BLaER1 treated with 17β-estradiol and CSF1 and Interleukin-3, amounts not matched to agents 10 nM and 100 nM (cell line): ENCODE measurements at regions not wholly inside any gene's neighbourhood (a gene's known extent, or its start where the extent isn't known, plus 50 kb on each side); places are given as distances from the start of the nearest gene placed in this dataset.
A peak's percentile ranks its signal among the peaks of the same experiment; 100 is the strongest.

Experiments
- H3K27ac ChIP-seq, 11 experiments: shearing (Covaris generic); formaldehyde crosslinking; 2 replicates each; pipeline ENCODE4 v1.8.1; 2022
- H3K27me3 ChIP-seq, 11 experiments: shearing (Covaris generic); formaldehyde crosslinking; 2 replicates each; pipeline ENCODE4 v1.8.1; 2022
- H3K36me3 ChIP-seq, 11 experiments: shearing (Covaris generic); formaldehyde crosslinking; 2 replicates each; pipeline ENCODE4 v1.8.1; 2022
- H3K4me1 ChIP-seq, 10 experiments: shearing (Covaris generic); formaldehyde crosslinking; 2 replicates each; pipeline ENCODE4 v1.8.1; 2022
- H3K4me2 ChIP-seq, 11 experiments: shearing (Covaris generic); formaldehyde crosslinking; 2 replicates each; pipeline ENCODE4 v1.8.1; 2022
- H3K4me3 ChIP-seq, 10 experiments: shearing (Covaris generic); formaldehyde crosslinking; 2 replicates each; pipeline ENCODE4 v1.8.1; 2022
- H3K9ac ChIP-seq, 11 experiments: shearing (Covaris generic); formaldehyde crosslinking; 2 replicates each; pipeline ENCODE4 v1.8.1; 2022
- H3K9me3 ChIP-seq, 11 experiments: shearing (Covaris generic); formaldehyde crosslinking; replicated peaks in 1 of 11; 2 replicates each; pipeline ENCODE4 v1.8.1; 2022
- H4K20me1 ChIP-seq, 11 experiments: shearing (Covaris generic); formaldehyde crosslinking; 2 replicates each; pipeline ENCODE4 v1.8.1; 2022
- Cebpa-rat ChIP-seq, 11 experiments: shearing (Covaris generic); IDR thresholded peaks; 2 replicates each; pipeline ENCODE4 v1.8.1; 2022

DNA sequence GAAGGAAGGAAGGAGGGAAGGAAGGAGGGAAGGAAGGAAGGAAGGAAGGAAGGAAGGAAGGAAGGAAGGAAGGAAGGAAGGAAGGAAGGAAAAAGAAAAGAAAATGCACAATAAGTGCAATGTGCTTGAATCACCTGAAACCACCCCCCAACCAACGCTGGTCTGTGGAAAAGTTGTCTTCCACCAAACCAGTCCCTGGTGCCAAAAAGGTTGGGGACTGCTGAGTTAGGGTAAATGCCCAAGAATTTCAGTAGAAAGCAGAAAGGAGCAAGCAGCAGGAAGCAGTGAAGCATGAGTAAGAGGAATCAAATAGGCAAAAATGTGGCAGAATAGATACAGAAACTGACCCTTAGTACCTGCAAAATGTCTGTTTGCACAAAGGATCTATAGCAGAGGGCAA is 137.2 kb downstream of the JCAD start:
- Histone ChIP-seq H3K4me2 (peak overlapping the region in 10 of 11 experiments; percentile 56 to 74 (median 66); a peak in 17 of 22 replicates), H3K9ac (no peak overlapping the region), H3K27me3 (no peaks in the 10 kb centered on the region; a peak in 1 of 22 replicates), H3K9me3 (peaks cover 24 to 36% (median 33%) of the 10 kb centered on the region in 11 experiments), H4K20me1 (no peaks in the 10 kb centered on the region), H3K4me1 (peaks cover 22 to 38% (median 29%) of the 10 kb centered on the region in 10 experiments), H3K27ac (no peak overlapping the region), H3K4me3 (no peak overlapping the region), H3K36me3 (peaks cover 0 to 17% (median 0%) of the 10 kb centered on the region in 11 experiments; a peak in 3 of 22 replicates)
- TF ChIP-seq Cebpa-rat (IDR thresholded peaks at IDR 0.05): no peak

DNA sequence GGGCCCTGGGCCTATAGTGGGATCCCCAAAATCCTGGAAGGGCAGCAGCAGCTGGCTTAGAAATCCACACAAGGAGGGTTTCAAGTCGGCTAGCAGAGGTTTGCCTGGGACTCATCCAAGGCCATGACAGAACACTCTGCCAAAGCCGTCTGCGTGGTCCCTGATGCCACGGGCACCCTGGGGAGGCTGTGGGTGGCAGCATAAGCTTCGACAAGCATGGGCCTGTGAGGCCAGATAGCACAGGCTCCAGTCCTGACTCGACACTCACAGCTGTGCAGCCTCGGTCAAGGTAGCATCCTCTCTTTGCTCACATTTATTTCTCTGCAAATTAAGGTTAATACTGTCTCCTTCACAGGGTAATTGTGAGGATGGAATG is 138.3 kb downstream of the JCAD start:
- peak overlapping the region in 5 of 11 experiments; percentile 4 to 35 (median 14); a peak in 7 of 22 replicates for H3K4me2 ChIP-seq
- H3K27ac ChIP-seq: no peak overlapping the region
- H3K9ac ChIP-seq: no peak overlapping the region
- peaks cover 22 to 38% (median 29%) of the 10 kb centered on the region in 10 experiments for H3K4me1 ChIP-seq
- TF ChIP-seq Cebpa-rat (IDR thresholded peaks at IDR 0.05): no peak
- H3K9me3 ChIP-seq: peaks cover 12 to 27% (median 21%) of the 10 kb centered on the region in 11 experiments
- H3K27me3 ChIP-seq: no peaks in the 10 kb centered on the region; a peak in 1 of 22 replicates
- peaks cover 0 to 7% (median 0%) of the 10 kb centered on the region in 11 experiments; a peak in 1 of 22 replicates for H3K36me3 ChIP-seq
- H3K4me3 ChIP-seq: no peak overlapping the region
- H4K20me1 ChIP-seq: no peaks in the 10 kb centered on the region

DNA sequence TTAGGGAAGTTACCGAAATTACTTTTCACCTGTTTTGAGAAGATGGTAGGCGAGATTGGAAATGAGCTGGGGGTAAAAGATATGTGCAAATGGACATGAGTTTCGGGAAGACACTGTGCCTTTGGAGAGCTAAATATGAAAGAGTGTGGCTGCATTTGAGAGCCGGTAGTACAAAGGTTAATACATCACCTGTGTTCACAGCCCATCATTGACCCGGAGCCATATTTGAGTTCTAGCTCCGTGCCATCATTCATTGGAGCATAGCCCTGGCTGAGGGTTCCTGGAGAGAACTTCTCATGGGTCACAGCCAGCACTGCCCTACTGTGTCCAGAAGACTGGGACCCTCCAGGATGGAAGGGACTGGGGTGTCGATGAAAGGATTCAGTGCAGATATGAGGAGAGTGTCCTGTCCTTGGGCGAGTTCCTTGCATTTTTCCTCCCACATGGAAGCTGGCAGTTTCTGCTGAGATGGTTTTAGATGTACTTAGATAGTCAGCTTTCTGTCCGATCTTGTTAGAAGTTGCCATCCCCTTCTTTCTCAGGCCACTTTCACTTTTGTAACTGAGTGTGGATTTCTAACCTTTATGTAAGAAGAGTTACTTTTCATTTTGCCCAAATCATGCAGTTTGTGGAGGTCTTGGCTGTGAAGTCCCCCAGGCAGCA is 138.8 kb downstream of the JCAD start:
- peak overlapping the region in 4 of 11 experiments; percentile 4 to 35 (median 23); a peak in 5 of 22 replicates for H3K4me2 ChIP-seq
- 0 out of 22 replicates have a peak, but pooled peaks cover 0 to 6% (median 0%) of the 10 kb centered on the region in 11 experiments for H3K36me3 ChIP-seq

DNA sequence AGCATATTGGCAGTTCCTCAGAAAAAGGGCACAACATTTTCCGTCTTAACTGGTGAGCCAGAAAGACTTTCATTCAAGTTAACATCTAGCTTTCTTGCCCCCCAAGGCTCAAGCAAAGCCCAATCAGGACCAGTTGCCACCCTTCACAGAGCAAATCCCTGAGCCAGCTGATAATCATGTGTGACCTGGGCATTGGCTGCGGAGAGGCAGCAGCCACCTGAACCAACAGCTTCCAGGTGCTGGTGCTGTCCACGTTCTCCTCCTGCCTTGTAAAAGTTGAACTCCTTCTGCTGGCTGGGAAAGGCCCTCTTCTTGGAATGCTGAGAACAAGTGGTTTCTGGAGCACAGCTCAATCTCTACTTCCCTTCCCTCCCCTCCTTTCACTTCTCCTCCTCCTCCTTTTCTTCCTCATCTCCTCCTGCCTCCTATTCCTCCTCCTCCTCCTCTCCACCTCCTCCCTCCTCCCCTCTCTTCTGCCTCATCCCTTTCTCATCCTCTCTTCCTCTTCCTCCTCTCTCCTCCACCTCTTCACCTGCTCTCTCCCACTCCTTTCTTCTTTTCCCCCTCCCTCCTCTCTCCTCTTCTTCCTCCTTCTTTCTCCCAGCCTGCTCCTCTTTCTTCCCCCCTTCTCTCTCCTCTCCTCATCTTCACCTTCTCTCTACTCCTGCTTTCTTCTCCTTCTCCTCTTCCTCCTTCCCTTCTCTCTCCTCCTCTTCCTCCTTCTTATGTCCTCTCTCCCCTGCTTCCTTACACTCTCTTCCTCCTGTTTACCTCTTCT is 140.6 kb downstream of the JCAD start:
- Histone ChIP-seq H3K27me3 (no peaks in the 10 kb centered on the region; a peak in 1 of 22 replicates), H3K9me3 (peaks cover 0 to 6% (median 0%) of the 10 kb centered on the region in 11 experiments; a peak in 4 of 22 replicates), H3K9ac (no peak overlapping the region), H3K36me3 (no peaks in the 10 kb centered on the region), H3K4me3 (no peak overlapping the region), H4K20me1 (no peaks in the 10 kb centered on the region), H3K27ac (no peak overlapping the region), H3K4me1 (peaks cover 17 to 31% (median 22%) of the 10 kb centered on the region in 10 experiments), H3K4me2 (no peak overlapping the region)
- no peak for TF ChIP-seq Cebpa-rat (IDR thresholded peaks at IDR 0.05)

More for the DNA sequence above, 138.8 kb downstream of the JCAD start:
- H4K20me1 ChIP-seq: no peaks in the 10 kb centered on the region
- TF ChIP-seq Cebpa-rat (IDR thresholded peaks at IDR 0.05): no peak
- peaks cover 7 to 22% (median 16%) of the 10 kb centered on the region in 11 experiments for H3K9me3 ChIP-seq
- no peak overlapping the region for H3K27ac ChIP-seq
- no peak overlapping the region for H3K9ac ChIP-seq
- peaks cover 22 to 38% (median 28%) of the 10 kb centered on the region in 10 experiments for H3K4me1 ChIP-seq
- no peaks in the 10 kb centered on the region; a peak in 1 of 22 replicates for H3K27me3 ChIP-seq
- no peak overlapping the region for H3K4me3 ChIP-seq

DNA sequence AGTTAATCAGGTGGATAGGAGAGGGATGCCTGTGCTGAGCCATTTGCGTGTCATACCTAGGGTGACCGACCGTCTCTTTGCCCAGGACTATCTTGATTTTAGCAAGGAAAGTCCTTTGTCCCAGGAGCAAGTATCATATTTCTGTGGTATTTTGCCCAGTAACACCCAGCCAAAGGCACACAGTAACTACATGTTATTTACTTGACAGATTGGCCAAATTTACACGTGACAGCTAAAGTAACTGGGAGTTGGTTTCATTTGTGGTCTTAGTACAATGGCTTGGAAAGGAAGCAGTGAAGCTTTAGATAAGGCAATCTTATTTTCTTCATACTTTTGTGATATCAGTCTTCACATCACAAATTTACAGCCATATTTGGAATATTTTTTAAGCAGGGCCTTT is 142.1 kb downstream of the JCAD start:
- Histone ChIP-seq H3K27ac (no peak overlapping the region), H4K20me1 (no peaks in the 10 kb centered on the region), H3K4me1 (peaks cover 2 to 16% (median 7%) of the 10 kb centered on the region in 10 experiments; a peak in 19 of 20 replicates), H3K9me3 (peaks cover 0 to 6% (median 0%) of the 10 kb centered on the region in 11 experiments; a peak in 1 of 22 replicates), H3K4me3 (no peak overlapping the region), H3K9ac (no peak overlapping the region), H3K36me3 (no peaks in the 10 kb centered on the region), H3K4me2 (no peak overlapping the region), H3K27me3 (no peaks in the 10 kb centered on the region; a peak in 1 of 22 replicates)
- no peak for TF ChIP-seq Cebpa-rat (IDR thresholded peaks at IDR 0.05)

DNA sequence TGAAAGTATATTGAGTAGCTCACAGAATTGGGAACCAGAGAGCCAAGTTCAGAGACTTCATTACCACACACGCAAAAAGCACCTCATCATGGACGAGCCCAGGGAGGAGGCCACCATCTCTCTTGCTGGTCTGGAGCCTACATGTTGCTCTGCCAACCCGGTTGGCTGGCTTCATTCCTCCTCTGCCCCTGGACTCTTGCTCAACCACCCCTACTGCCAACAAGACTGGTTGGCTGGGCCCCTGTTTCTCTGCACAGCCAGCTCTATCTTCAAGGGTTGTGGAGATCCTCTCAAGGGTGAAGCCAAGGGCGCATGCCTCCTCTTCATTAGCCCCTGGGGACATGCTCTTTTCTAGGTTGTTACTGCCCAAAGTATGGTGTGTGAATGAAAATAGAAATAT is 142.7 kb downstream of the JCAD start:
- no peaks in the 10 kb centered on the region for H4K20me1 ChIP-seq
- no peaks in the 10 kb centered on the region for H3K36me3 ChIP-seq
- no peak overlapping the region for H3K4me2 ChIP-seq
- H3K27ac ChIP-seq: no peak overlapping the region
- H3K9me3 ChIP-seq: peaks cover 0 to 6% (median 0%) of the 10 kb centered on the region in 11 experiments; a peak in 1 of 22 replicates
- peaks cover 0 to 11% (median 5%) of the 10 kb centered on the region in 10 experiments; a peak in 7 of 20 replicates for H3K4me1 ChIP-seq
- TF ChIP-seq Cebpa-rat (IDR thresholded peaks at IDR 0.05): no peak
- H3K4me3 ChIP-seq: no peak overlapping the region
- no peak overlapping the region for H3K9ac ChIP-seq
- no peaks in the 10 kb centered on the region; a peak in 1 of 22 replicates for H3K27me3 ChIP-seq

DNA sequence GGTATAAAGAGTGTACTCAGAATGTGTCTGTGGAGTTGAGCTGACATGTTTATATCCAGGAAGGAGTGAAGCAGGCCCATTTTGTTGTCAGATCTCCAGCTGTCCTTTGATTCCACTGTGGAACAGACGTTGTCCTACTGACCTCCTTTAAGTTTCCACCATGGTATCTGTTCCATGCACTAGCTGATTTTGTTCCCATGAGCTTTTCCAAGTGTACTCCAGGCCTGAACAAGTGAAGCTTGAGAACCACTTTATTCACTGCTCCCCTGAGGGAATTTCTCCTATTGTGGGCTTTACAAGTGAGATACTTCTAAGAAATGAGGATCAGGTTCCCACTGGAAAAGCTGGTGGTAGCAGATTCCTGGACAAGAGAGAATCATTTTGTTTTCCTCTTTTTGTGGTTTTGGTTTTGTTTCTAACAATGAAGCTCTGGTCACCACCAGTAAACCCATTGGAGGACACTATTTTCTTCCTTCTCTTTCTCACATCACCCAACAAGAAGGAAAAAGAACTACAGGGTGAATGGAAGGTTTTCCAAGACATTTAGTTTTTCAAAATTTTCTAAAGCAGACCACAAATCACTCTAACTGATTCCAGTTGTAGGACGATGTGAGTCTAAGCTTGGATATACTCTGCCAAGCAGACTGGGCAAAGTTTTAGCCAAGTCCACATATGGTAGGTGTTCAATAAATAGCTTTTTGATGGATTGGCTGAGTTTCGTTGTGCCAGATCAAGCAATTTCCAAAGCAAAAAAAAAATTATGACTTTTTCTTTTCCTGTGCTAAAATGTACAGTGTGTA is 144.2 kb downstream of the JCAD start:
- H3K4me1 ChIP-seq: no peaks in the 10 kb centered on the region; a peak in 1 of 20 replicates

DNA sequence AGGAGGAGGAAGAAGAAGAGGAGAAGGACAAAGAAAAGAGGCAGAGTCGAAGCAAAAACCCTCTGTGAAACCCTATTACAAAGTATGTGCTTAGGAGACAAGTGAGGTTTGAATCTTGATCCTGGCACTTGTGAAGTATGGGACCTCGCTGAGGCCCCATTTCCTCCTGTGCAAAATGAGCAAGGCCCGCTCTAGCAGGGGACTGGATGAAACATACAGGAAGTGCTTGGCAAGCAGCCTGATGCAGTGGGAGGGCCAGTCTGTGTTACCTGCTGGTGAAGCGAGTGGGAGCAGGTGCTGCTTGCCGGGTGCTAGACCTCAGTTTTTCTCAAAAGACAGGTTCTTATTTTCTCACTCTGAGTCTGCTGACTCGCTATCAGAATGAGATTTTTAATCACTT is 150.4 kb downstream of the JCAD start:
- Histone ChIP-seq H3K4me1 (peaks cover 0 to 6% (median 0%) of the 10 kb centered on the region in 10 experiments; a peak in 2 of 20 replicates), H3K27ac (no peak overlapping the region), H3K27me3 (no peaks in the 10 kb centered on the region), H3K36me3 (no peaks in the 10 kb centered on the region), H3K9ac (no peak overlapping the region), H3K4me2 (peak overlapping the region in 3 of 11 experiments; percentile 15 to 20 (median 18); a peak in 3 of 22 replicates), H4K20me1 (no peaks in the 10 kb centered on the region), H3K9me3 (no peaks in the 10 kb centered on the region; a peak in 1 of 22 replicates), H3K4me3 (no peak overlapping the region)
- TF ChIP-seq Cebpa-rat (IDR thresholded peaks at IDR 0.05): no peak

More for the DNA sequence above, 144.2 kb downstream of the JCAD start:
- H4K20me1 ChIP-seq: no peaks in the 10 kb centered on the region
- peaks cover 0 to 6% (median 0%) of the 10 kb centered on the region in 11 experiments; a peak in 1 of 22 replicates for H3K9me3 ChIP-seq
- TF ChIP-seq Cebpa-rat (IDR thresholded peaks at IDR 0.05): no peak
- H3K4me2 ChIP-seq: no peak overlapping the region
- no peaks in the 10 kb centered on the region for H3K36me3 ChIP-seq
- H3K27me3 ChIP-seq: no peaks in the 10 kb centered on the region
- H3K4me3 ChIP-seq: no peak overlapping the region
- H3K9ac ChIP-seq: no peak overlapping the region
- H3K27ac ChIP-seq: no peak overlapping the region
